Breast epithelium (tissue), 3 donors: ENCODE measurements at regions not wholly inside any gene's neighbourhood (a gene's known extent, or its start where the extent isn't known, plus 50 kb on each side); places are given as distances from the start of the nearest gene placed in this dataset.

ENCODE experiments used
- POLR2A ChIP-seq: fragments of 450-650 bp; IDR thresholded peaks from one replicate; pipeline ENCODE4 v1.6.1; 2016; ENCODE audit warnings: antibody characterized with exemption, mild to moderate bottlenecking, moderate library complexity
- TF ChIP-seq, protein P1 (sequence below), 3 donors: fragments of 450-650 bp; IDR thresholded peaks; one replicate each; pipeline ENCODE4 v1.5.1; 2016 to 2017; ENCODE audit warnings: antibody characterized with exemption in 3 of 3, mild to moderate bottlenecking in 3 of 3, moderate library complexity in 3 of 3

DNA sequence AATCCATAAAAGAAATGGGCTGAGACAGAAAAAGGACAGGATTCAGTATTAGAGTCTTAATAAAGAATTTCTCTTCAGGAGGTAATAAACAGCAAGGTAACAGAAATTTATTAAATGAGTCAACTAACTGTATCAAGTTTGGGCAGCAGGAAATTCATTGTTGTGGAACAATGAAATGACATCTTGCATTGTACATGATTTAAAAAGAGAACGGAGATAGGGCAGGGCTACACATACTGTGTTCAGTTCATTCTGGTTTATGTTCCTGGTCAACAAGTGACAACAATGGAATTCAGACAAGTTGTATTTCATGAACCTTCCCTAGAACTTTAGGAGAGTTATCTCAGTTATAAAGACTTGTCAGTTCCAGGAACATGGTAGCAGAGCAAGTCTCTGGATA is 961.3 kb downstream of the SOCS6 start:
- TF ChIP-seq, protein P1, sequence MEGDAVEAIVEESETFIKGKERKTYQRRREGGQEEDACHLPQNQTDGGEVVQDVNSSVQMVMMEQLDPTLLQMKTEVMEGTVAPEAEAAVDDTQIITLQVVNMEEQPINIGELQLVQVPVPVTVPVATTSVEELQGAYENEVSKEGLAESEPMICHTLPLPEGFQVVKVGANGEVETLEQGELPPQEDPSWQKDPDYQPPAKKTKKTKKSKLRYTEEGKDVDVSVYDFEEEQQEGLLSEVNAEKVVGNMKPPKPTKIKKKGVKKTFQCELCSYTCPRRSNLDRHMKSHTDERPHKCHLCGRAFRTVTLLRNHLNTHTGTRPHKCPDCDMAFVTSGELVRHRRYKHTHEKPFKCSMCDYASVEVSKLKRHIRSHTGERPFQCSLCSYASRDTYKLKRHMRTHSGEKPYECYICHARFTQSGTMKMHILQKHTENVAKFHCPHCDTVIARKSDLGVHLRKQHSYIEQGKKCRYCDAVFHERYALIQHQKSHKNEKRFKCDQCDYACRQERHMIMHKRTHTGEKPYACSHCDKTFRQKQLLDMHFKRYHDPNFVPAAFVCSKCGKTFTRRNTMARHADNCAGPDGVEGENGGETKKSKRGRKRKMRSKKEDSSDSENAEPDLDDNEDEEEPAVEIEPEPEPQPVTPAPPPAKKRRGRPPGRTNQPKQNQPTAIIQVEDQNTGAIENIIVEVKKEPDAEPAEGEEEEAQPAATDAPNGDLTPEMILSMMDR (IDR thresholded peaks at IDR 0.05) = no peak
- TF ChIP-seq POLR2A = no peak
